DND-41 (cell line): ENCODE measurements at regions not wholly inside any gene's neighbourhood (a gene's known extent, or its start where the extent isn't known, plus 50 kb on each side); places are given as distances from the start of the nearest gene placed in this dataset.

Source experiments
- ATAC-seq: fragments of 200-7000 bp; cut with Tn5 transposase; 3 replicates; pipeline ENCODE4 v1.9.1; 2021; ENCODE audit warnings: low read depth; ENCODE audit not compliant: insufficient read depth
- DNase-seq: peaks from one replicate; pipeline ENCODE4 v3.0.0-alpha.2; 2020
- H2AFZ ChIP-seq: 2 replicates; pipeline ENCODE4 v1.6.0; 2012; ENCODE audit warnings: low read depth, low read length
- H3K27ac ChIP-seq: 2 replicates; pipeline ENCODE4 v1.5.1; 2012; ENCODE audit warnings: low read length, inconsistent platforms
- H3K27me3 ChIP-seq: fragments of 200-600 bp; sonication (generic); 2 replicates; pipeline ENCODE4 v1.6.0; 2012; ENCODE audit warnings: low read length, mild to moderate bottlenecking, inconsistent platforms; ENCODE audit not compliant: insufficient read depth, poor library complexity
- H3K36me3 ChIP-seq: 2 replicates; pipeline ENCODE4 v1.5.1; 2012; ENCODE audit warnings: low read length, inconsistent platforms; ENCODE audit not compliant: insufficient read depth
- H3K4me1 ChIP-seq: 2 replicates; pipeline ENCODE4 v1.5.1; 2012; ENCODE audit warnings: mild to moderate bottlenecking, low read length; ENCODE audit not compliant: insufficient read depth
- H3K4me2 ChIP-seq: 2 replicates; pipeline ENCODE4 v1.6.0; 2012; ENCODE audit warnings: mild to moderate bottlenecking, moderate library complexity, low read length, inconsistent platforms; ENCODE audit not compliant: insufficient read depth
- H3K4me3 ChIP-seq, 2 experiments: fragments of 200-600 bp in 1 of 2; shearing (Covaris generic) in 1 of 2; 2 replicates each; pipeline ENCODE4 v1.5.1; 2012 to 2016; ENCODE audit warnings: inconsistent platforms in 2 of 2, low read length in 2 of 2, mild to moderate bottlenecking in 2 of 2, low read depth in 1 of 2, moderate library complexity in 1 of 2
- H3K79me2 ChIP-seq: 2 replicates; pipeline ENCODE4 v1.6.0; 2012; ENCODE audit warnings: low read length, inconsistent platforms; ENCODE audit not compliant: insufficient read depth
- H3K9ac ChIP-seq: 2 replicates; pipeline ENCODE4 v1.6.0; 2012; ENCODE audit warnings: low read depth, mild to moderate bottlenecking, inconsistent platforms, low read length, moderate library complexity
- H3K9me3 ChIP-seq: 2 replicates; pipeline ENCODE4 v1.5.1; 2012; ENCODE audit warnings: low read length, moderate library complexity, mild to moderate bottlenecking, inconsistent platforms; ENCODE audit not compliant: insufficient read depth, severe bottlenecking
- H4K20me1 ChIP-seq: 2 replicates; pipeline ENCODE4 v1.6.0; 2012; ENCODE audit warnings: low read length; ENCODE audit not compliant: insufficient read depth
- CTCF ChIP-seq: IDR thresholded peaks from 2 replicates; pipeline ENCODE4 v1.5.1; 2012; ENCODE audit warnings: borderline replicate concordance, low read length, moderate library complexity, mild to moderate bottlenecking; ENCODE audit not compliant: poor library complexity, severe bottlenecking; ENCODE audit errors: extremely low read depth
- EZH2 ChIP-seq: IDR thresholded peaks from 3 replicates; pipeline ENCODE4 v1.6.1; 2012; ENCODE audit warnings: borderline replicate concordance, low read depth, mild to moderate bottlenecking, moderate library complexity, low read length, inconsistent platforms; ENCODE audit not compliant: severe bottlenecking

GRCh38 chr1:58844176-58844575 lies 60.3 kb upstream of the JUN start:
- no peak for TF ChIP-seq CTCF
- no peak for TF ChIP-seq EZH2
- DNase-seq = no peak

GRCh38 chr1:58845942-58846341 lies 62.1 kb upstream of the JUN start:
- Histone ChIP-seq H2AFZ (no peak overlapping the region), H3K27me3 (no peaks in the 10 kb centered on the region), H3K79me2 (no peaks in the 10 kb centered on the region), H3K36me3 (no peaks in the 10 kb centered on the region), H3K9me3 (no peaks in the 10 kb centered on the region), H3K4me2 (no peak overlapping the region), H4K20me1 (no peaks in the 10 kb centered on the region), H3K4me3 (no peak overlapping the region), H3K9ac (no peak overlapping the region), H3K27ac (no peak overlapping the region), H3K4me1 (no peaks in the 10 kb centered on the region)
- TF ChIP-seq EZH2 (no peak), CTCF (no peak)
- 0 out of 3 replicates have a peak, but pooled peaks have one; percentile 12 for ATAC-seq
- DNase-seq = no peak

More at GRCh38 chr1:58844176-58844575, 60.3 kb upstream of the JUN start:
- no peak overlapping the region for H3K27ac ChIP-seq
- H3K79me2 ChIP-seq = no peaks in the 10 kb centered on the region
- no peak overlapping the region for H3K9ac ChIP-seq
- H2AFZ ChIP-seq = no peak overlapping the region
- no peaks in the 10 kb centered on the region for H3K9me3 ChIP-seq
- ATAC-seq = no peak
- no peaks in the 10 kb centered on the region for H3K36me3 ChIP-seq
- H3K4me2 ChIP-seq = no peak overlapping the region
- H3K27me3 ChIP-seq = no peaks in the 10 kb centered on the region
- H3K4me1 ChIP-seq = no peaks in the 10 kb centered on the region
- no peak overlapping the region for H3K4me3 ChIP-seq
- no peaks in the 10 kb centered on the region for H4K20me1 ChIP-seq

GRCh38 chr1:58848818-58849411 lies 65.1 kb upstream of the JUN start:
- Histone ChIP-seq H3K79me2 (no peaks in the 10 kb centered on the region), H3K36me3 (no peaks in the 10 kb centered on the region), H4K20me1 (no peaks in the 10 kb centered on the region), H3K4me3 (no peak overlapping the region), H3K4me2 (no peak overlapping the region), H3K27ac (no peak overlapping the region), H2AFZ (no peak overlapping the region), H3K4me1 (no peaks in the 10 kb centered on the region), H3K9ac (no peak overlapping the region), H3K9me3 (no peaks in the 10 kb centered on the region), H3K27me3 (no peaks in the 10 kb centered on the region)
- ATAC-seq (no peak), DNase-seq (no peak)
- TF ChIP-seq CTCF (no peak), EZH2 (no peak)
